GM23338 (cell line): ENCODE measurements at regions not wholly inside any gene's neighbourhood (a gene's known extent, or its start where the extent isn't known, plus 50 kb on each side); places are given as distances from the start of the nearest gene placed in this dataset.

Experiments
- ATAC-seq: fragments of 200-7000 bp; cut with Tn5 transposase; 3 replicates; pipeline ENCODE4 v1.9.1; 2020
- DNase-seq: peaks from one replicate; pipeline ENCODE4 v3.0.0-alpha.2; 2015; ENCODE audit warnings: low spot score
- H2AFZ ChIP-seq: fragments of 200-600 bp; sonication (generic); 2 replicates; pipeline ENCODE4 v1.8.0; 2016; ENCODE audit warnings: antibody characterized with exemption, mild to moderate bottlenecking, moderate library complexity
- H3F3A ChIP-seq: fragments of 200-600 bp; sonication (generic); replicated peaks from 2 replicates; pipeline ENCODE4 v1.8.0; 2017; ENCODE audit warnings: antibody characterized with exemption, mixed run types, low read depth
- H3K27ac ChIP-seq: fragments of 200-600 bp; sonication (generic); 2 replicates; pipeline ENCODE4 v1.6.1; 2016; ENCODE audit warnings: low read depth
- H3K27me3 ChIP-seq: fragments of 200-600 bp; sonication (generic); 2 replicates; pipeline ENCODE4 v1.8.0; 2016; ENCODE audit warnings: mild to moderate bottlenecking, mixed run types, moderate library complexity; ENCODE audit not compliant: insufficient read depth
- H3K36me3 ChIP-seq: fragments of 200-600 bp; sonication (generic); 2 replicates; pipeline ENCODE4 v1.8.0; 2016; ENCODE audit warnings: mild to moderate bottlenecking; ENCODE audit not compliant: insufficient read depth
- H3K4me1 ChIP-seq: fragments of 200-600 bp; sonication (generic); 2 replicates; pipeline ENCODE4 v1.8.0; 2016; ENCODE audit warnings: mild to moderate bottlenecking, moderate library complexity; ENCODE audit not compliant: insufficient read depth
- H3K4me2 ChIP-seq: fragments of 200-600 bp; sonication (generic); 2 replicates; pipeline ENCODE4 v1.7.1; 2017; ENCODE audit warnings: mixed run types
- H3K4me3 ChIP-seq: fragments of 200-600 bp; sonication (generic); 2 replicates; pipeline ENCODE4 v1.6.1; 2016; ENCODE audit warnings: mixed run types
- H3K79me2 ChIP-seq: fragments of 200-600 bp; sonication (generic); replicated peaks from 2 replicates; pipeline ENCODE4 v1.8.0; 2017; ENCODE audit warnings: mild to moderate bottlenecking; ENCODE audit not compliant: insufficient read depth
- H3K9me2 ChIP-seq: fragments of 200-600 bp; sonication (generic); 2 replicates; pipeline ENCODE4 v1.8.0; 2017; ENCODE audit not compliant: insufficient read depth
- H4K20me1 ChIP-seq: fragments of 200-600 bp; sonication (generic); replicated peaks from 2 replicates; pipeline ENCODE4 v1.8.0; 2017; ENCODE audit warnings: mild to moderate bottlenecking; ENCODE audit not compliant: insufficient read depth
- H3K27ac Mint-ChIP-seq: 2 replicates; pipeline ENCODE4 v1.8.0; 2020; ENCODE audit warnings: inconsistent platforms, mild to moderate bottlenecking, moderate library complexity, mixed read lengths
- H3K27me3 Mint-ChIP-seq: 3 replicates; pipeline ENCODE4 v1.8.0; 2022; ENCODE audit warnings: low read depth, mild to moderate bottlenecking, moderate library complexity, mixed read lengths, inconsistent platforms; ENCODE audit not compliant: insufficient read depth, poor library complexity
- H3K36me3 Mint-ChIP-seq: 3 replicates; pipeline ENCODE4 v1.8.0; 2021; ENCODE audit warnings: low read depth, mild to moderate bottlenecking, inconsistent platforms, moderate library complexity, mixed read lengths
- H3K4me1 Mint-ChIP-seq: 3 replicates; pipeline ENCODE4 v1.8.0; 2020; ENCODE audit warnings: mild to moderate bottlenecking, inconsistent platforms, mixed read lengths
- H3K4me3 Mint-ChIP-seq: 3 replicates; pipeline ENCODE4 v1.8.0; 2021; ENCODE audit warnings: moderate library complexity, mild to moderate bottlenecking, inconsistent platforms, mixed read lengths
- H3K9me3 Mint-ChIP-seq: 3 replicates; pipeline ENCODE4 v1.8.0; 2020; ENCODE audit warnings: moderate library complexity, mild to moderate bottlenecking, inconsistent platforms, mixed read lengths
- CREB1 ChIP-seq: fragments of 250-450 bp; sonication (Bioruptor Pico); IDR thresholded peaks from 2 replicates; pipeline ENCODE4 v1.5.0; 2020; ENCODE audit warnings: low read depth, mild to moderate bottlenecking, moderate library complexity
- CTCF ChIP-seq, 2 experiments: fragments of 200-600 bp in 1 of 2; sonication (generic) in 1 of 2; conservative IDR thresholded peaks; 2 replicates each; pipeline versions ENCODE4 v1.5.1 to v1.6.1; 2016 to 2017; ENCODE audit warnings: antibody characterized with exemption in 2 of 2, low read depth in 2 of 2, mild to moderate bottlenecking in 2 of 2, moderate library complexity in 1 of 2
- EZH2phosphoT487 ChIP-seq: fragments of 200-600 bp; sonication (generic); IDR thresholded peaks from one replicate; pipeline ENCODE4 v1.8.1; 2018; ENCODE audit warnings: antibody characterized with exemption; ENCODE audit not compliant: unreplicated experiment
- JUNB ChIP-seq: IDR thresholded peaks from one replicate; pipeline ENCODE4 v1.6.1; 2016; ENCODE audit warnings: antibody characterized with exemption; ENCODE audit not compliant: unreplicated experiment
- NANOG ChIP-seq: IDR thresholded peaks from 2 replicates; pipeline ENCODE4 v1.6.1; 2016; ENCODE audit warnings: antibody characterized with exemption, borderline replicate concordance
- POLR2AphosphoS5 ChIP-seq: IDR thresholded peaks from 2 replicates; pipeline ENCODE4 v1.6.1; 2016; ENCODE audit warnings: antibody characterized with exemption, low read depth
- STAT1 ChIP-seq: IDR thresholded peaks from one replicate; pipeline ENCODE4 v1.6.1; 2016; ENCODE audit warnings: antibody characterized with exemption; ENCODE audit not compliant: unreplicated experiment
- ZNF114 ChIP-seq: fragments of 250-450 bp; sonication (Bioruptor Pico); IDR thresholded peaks from 2 replicates; pipeline ENCODE4 v1.5.0; 2020; ENCODE audit warnings: mild to moderate bottlenecking, moderate library complexity
- ZNF331 ChIP-seq: fragments of 250-450 bp; sonication (Bioruptor Pico); IDR thresholded peaks from 2 replicates; pipeline ENCODE4 v1.5.0; 2020; ENCODE audit warnings: low read depth, mild to moderate bottlenecking, moderate library complexity
- TF ChIP-seq, protein P1 (sequence below): IDR thresholded peaks from one replicate; pipeline ENCODE4 v1.6.1; 2018; ENCODE audit warnings: antibody characterized with exemption; ENCODE audit not compliant: unreplicated experiment
- TF ChIP-seq, protein P2 (sequence below): fragments of 250-450 bp; sonication (Bioruptor Pico); IDR thresholded peaks from 2 replicates; pipeline ENCODE4 v1.5.0; 2020; ENCODE audit warnings: mild to moderate bottlenecking, moderate library complexity

DNA sequence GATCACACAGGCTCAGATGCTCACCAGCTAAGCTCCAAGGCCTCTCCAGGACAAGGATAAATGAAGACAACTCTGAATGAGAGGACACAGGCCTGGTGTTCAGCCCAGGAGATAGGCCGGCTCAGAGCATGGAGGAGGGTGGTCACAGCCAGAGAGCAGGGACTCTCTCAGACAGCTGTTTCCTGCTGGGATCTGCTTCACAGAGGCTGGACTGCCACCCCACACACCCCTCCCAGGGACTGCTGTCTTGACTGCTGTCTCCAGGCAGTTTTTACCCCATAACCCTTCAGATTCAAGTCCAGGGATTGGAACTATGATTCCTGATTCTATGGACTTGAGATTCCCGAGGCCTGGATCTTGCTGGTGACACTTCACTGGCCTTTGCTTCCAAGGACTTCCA, 89.0 kb downstream of the SMIM20 start (continued):
- TF ChIP-seq, protein P1, sequence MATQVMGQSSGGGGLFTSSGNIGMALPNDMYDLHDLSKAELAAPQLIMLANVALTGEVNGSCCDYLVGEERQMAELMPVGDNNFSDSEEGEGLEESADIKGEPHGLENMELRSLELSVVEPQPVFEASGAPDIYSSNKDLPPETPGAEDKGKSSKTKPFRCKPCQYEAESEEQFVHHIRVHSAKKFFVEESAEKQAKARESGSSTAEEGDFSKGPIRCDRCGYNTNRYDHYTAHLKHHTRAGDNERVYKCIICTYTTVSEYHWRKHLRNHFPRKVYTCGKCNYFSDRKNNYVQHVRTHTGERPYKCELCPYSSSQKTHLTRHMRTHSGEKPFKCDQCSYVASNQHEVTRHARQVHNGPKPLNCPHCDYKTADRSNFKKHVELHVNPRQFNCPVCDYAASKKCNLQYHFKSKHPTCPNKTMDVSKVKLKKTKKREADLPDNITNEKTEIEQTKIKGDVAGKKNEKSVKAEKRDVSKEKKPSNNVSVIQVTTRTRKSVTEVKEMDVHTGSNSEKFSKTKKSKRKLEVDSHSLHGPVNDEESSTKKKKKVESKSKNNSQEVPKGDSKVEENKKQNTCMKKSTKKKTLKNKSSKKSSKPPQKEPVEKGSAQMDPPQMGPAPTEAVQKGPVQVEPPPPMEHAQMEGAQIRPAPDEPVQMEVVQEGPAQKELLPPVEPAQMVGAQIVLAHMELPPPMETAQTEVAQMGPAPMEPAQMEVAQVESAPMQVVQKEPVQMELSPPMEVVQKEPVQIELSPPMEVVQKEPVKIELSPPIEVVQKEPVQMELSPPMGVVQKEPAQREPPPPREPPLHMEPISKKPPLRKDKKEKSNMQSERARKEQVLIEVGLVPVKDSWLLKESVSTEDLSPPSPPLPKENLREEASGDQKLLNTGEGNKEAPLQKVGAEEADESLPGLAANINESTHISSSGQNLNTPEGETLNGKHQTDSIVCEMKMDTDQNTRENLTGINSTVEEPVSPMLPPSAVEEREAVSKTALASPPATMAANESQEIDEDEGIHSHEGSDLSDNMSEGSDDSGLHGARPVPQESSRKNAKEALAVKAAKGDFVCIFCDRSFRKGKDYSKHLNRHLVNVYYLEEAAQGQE = no peak

GRCh38 chr4:26004290-26004689, 90.3 kb downstream of the SMIM20 start:
- peaks cover 5% of the 10 kb centered on the region for H3K27me3 Mint-ChIP-seq
- H3K36me3 Mint-ChIP-seq = peaks cover 3% of the 10 kb centered on the region; the same call in 1 of the 3 replicates
- Histone ChIP-seq H3K27me3 (no peaks in the 10 kb centered on the region), H2AFZ (no peak overlapping the region), H4K20me1 (no peaks in the 10 kb centered on the region), H3K9me2 (no peaks in the 10 kb centered on the region), H3K4me3 (no peak overlapping the region), H3K4me2 (no peak overlapping the region), H3K36me3 (no peaks in the 10 kb centered on the region; the same call in 1 of the 2 replicates), H3K27ac (no peak overlapping the region), H3F3A (no peaks in the 10 kb centered on the region), H3K79me2 (no peaks in the 10 kb centered on the region), H3K4me1 (no peaks in the 10 kb centered on the region)
- no peak overlapping the region for H3K27ac Mint-ChIP-seq
- H3K9me3 Mint-ChIP-seq = peaks cover 8% of the 10 kb centered on the region; the same call in 2 of the 3 replicates
- H3K4me1 Mint-ChIP-seq = peaks cover 4% of the 10 kb centered on the region; the same call in 1 of the 3 replicates
- ATAC-seq (no peak), DNase-seq (no peak)
- H3K4me3 Mint-ChIP-seq = no peak overlapping the region
- TF ChIP-seq JUNB (no peak), CREB1 (CRISPR knock-in tag) (no peak), ZNF114 (CRISPR knock-in tag) (no peak), EZH2phosphoT487 (no peak), CTCF (conservative IDR thresholded peaks at IDR 0.05; ENCODE audit: low read depth in 2 of 2) (no peak), ZNF331 (CRISPR knock-in tag) (no peak), NANOG (no peak), STAT1 (no peak), POLR2AphosphoS5 (no peak)
- TF ChIP-seq, protein P1 = no peak
- TF ChIP-seq, protein P2, sequence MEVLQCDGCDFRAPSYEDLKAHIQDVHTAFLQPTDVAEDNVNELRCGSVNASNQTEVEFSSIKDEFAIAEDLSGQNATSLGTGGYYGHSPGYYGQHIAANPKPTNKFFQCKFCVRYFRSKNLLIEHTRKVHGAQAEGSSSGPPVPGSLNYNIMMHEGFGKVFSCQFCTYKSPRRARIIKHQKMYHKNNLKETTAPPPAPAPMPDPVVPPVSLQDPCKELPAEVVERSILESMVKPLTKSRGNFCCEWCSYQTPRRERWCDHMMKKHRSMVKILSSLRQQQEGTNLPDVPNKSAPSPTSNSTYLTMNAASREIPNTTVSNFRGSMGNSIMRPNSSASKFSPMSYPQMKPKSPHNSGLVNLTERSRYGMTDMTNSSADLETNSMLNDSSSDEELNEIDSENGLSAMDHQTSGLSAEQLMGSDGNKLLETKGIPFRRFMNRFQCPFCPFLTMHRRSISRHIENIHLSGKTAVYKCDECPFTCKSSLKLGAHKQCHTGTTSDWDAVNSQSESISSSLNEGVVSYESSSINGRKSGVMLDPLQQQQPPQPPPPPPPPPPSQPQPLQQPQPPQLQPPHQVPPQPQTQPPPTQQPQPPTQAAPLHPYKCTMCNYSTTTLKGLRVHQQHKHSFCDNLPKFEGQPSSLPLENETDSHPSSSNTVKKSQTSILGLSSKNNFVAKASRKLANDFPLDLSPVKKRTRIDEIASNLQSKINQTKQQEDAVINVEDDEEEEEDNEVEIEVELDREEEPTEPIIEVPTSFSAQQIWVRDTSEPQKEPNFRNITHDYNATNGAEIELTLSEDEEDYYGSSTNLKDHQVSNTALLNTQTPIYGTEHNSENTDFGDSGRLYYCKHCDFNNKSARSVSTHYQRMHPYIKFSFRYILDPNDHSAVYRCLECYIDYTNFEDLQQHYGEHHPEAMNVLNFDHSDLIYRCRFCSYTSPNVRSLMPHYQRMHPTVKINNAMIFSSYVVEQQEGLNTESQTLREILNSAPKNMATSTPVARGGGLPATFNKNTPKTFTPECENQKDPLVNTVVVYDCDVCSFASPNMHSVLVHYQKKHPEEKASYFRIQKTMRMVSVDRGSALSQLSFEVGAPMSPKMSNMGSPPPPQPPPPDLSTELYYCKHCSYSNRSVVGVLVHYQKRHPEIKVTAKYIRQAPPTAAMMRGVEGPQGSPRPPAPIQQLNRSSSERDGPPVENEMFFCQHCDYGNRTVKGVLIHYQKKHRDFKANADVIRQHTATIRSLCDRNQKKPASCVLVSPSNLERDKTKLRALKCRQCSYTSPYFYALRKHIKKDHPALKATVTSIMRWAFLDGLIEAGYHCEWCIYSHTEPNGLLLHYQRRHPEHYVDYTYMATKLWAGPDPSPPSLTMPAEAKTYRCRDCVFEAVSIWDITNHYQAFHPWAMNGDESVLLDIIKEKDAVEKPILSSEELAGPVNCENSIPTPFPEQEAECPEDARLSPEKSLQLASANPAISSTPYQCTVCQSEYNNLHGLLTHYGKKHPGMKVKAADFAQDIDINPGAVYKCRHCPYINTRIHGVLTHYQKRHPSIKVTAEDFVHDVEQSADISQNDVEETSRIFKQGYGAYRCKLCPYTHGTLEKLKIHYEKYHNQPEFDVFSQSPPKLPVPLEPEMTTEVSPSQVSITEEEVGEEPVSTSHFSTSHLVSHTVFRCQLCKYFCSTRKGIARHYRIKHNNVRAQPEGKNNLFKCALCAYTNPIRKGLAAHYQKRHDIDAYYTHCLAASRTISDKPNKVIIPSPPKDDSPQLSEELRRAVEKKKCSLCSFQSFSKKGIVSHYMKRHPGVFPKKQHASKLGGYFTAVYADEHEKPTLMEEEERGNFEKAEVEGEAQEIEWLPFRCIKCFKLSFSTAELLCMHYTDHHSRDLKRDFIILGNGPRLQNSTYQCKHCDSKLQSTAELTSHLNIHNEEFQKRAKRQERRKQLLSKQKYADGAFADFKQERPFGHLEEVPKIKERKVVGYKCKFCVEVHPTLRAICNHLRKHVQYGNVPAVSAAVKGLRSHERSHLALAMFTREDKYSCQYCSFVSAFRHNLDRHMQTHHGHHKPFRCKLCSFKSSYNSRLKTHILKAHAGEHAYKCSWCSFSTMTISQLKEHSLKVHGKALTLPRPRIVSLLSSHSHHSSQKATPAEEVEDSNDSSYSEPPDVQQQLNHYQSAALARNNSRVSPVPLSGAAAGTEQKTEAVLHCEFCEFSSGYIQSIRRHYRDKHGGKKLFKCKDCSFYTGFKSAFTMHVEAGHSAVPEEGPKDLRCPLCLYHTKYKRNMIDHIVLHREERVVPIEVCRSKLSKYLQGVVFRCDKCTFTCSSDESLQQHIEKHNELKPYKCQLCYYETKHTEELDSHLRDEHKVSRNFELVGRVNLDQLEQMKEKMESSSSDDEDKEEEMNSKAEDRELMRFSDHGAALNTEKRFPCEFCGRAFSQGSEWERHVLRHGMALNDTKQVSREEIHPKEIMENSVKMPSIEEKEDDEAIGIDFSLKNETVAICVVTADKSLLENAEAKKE (CRISPR knock-in tag) = no peak
